ENCODE measurements at regions not wholly inside any gene's neighbourhood (a gene's known extent, or its start where the extent isn't known, plus 50 kb on each side); places are given as distances from the start of the nearest gene placed in this dataset.

DNA sequence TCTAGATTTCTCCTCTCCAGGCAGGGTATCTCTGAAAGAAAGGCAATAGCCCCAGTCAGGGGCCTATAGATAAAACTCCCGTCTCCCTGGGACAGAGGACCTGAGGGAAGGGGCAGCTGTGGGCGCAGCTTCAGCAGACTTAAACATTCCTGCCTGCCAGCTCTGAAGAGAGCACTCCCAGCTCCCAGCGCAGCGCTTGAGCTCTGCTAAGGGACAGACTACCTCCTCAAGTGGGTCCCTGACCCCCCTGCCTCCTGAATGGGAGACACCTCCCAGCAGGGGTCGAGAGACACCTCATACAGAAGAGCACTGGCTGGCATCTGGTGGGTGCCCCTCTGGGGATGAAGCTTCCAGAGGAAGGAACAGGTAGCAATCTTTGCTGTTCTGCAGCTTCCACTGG lies 556.9 kb downstream of the EPM2A start:
- Histone ChIP-seq H3K4me1 (no peaks in the 10 kb centered on the region), H3K9me3 (peaks cover 0 to 10% (median 5%) of the 10 kb centered on the region in 3 donors), H3K36me3 (no peaks in the 10 kb centered on the region), H3K27ac (no peak overlapping the region), H3K27me3 (no peaks in the 10 kb centered on the region), H3K4me3 (no peak overlapping the region)
- intact Hi-C loops (cut with DNase I; ENCODE audit: low total_unique reads), result no loop called here
- no peak for DNase-seq
- TF ChIP-seq, protein P1, sequence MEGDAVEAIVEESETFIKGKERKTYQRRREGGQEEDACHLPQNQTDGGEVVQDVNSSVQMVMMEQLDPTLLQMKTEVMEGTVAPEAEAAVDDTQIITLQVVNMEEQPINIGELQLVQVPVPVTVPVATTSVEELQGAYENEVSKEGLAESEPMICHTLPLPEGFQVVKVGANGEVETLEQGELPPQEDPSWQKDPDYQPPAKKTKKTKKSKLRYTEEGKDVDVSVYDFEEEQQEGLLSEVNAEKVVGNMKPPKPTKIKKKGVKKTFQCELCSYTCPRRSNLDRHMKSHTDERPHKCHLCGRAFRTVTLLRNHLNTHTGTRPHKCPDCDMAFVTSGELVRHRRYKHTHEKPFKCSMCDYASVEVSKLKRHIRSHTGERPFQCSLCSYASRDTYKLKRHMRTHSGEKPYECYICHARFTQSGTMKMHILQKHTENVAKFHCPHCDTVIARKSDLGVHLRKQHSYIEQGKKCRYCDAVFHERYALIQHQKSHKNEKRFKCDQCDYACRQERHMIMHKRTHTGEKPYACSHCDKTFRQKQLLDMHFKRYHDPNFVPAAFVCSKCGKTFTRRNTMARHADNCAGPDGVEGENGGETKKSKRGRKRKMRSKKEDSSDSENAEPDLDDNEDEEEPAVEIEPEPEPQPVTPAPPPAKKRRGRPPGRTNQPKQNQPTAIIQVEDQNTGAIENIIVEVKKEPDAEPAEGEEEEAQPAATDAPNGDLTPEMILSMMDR (IDR thresholded peaks at IDR 0.05), result no peak

DNA sequence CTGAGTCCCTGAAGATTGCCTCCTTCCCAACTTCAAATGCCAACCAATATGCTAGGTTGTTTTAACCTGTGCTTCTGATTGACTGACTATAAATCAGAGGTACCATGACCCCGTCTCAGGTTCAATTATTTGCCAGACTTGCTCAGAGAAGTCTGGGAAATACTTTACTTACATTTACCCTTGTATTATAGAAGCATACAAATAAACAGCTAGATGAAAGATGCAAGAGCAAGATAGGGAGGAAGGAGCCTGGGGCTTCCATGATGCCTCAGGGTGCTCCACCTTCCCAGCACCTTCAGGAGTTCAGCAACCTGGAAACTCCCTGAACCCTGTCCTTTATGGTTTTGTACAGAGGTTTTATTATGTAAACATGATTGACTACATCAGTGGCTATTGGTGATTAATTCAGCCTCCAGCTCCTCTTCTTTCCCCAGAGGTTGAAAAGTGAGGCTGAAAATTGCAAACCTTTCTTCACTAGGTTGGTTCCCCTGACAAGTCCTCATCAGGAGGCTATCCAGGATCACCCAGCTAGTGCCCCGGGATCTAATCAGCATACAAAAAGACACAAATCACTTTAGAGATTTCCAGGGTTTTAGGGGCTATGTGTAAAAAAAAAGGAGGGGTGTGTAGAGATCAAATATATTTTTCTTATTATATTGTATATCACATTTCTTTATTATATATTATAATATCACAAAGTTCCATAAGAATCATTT lies 547.7 kb downstream of the EPM2A start:
- Histone ChIP-seq H3K27me3 (no peaks in the 10 kb centered on the region), H3K9me3 (no peaks in the 10 kb centered on the region), H3K4me1 (no peaks in the 10 kb centered on the region), H3K27ac (no peak overlapping the region), H3K4me3 (no peak overlapping the region), H3K36me3 (no peaks in the 10 kb centered on the region)
- intact Hi-C loops (cut with DNase I; ENCODE audit: low total_unique reads), result no loop called here
- DNase-seq, result no peak
- TF ChIP-seq, protein P1 (IDR thresholded peaks at IDR 0.05), result no peak

DNA sequence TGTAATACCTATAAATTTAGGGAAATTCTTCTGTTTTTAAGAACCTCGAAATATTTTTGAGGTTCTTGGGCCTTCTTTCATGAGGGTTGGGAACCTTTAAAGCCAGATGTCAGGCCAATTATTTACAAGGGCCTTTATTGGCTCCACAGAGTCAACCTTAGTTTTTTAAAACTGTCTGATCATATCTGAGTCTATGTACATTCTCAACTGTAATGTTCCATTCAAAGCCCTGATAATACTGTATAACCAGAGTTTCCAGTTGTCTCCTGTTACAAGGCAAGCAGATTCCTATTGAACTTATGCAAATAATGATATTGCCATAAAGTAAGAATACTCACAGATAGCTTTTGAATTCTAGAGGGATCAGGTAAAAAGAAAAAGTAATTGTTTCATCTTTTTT lies 545.5 kb downstream of the EPM2A start:
- TF ChIP-seq, protein P1 (IDR thresholded peaks at IDR 0.05), result no peak
- Histone ChIP-seq H3K9me3 (no peaks in the 10 kb centered on the region), H3K36me3 (no peaks in the 10 kb centered on the region), H3K4me1 (no peaks in the 10 kb centered on the region), H3K27me3 (no peaks in the 10 kb centered on the region), H3K27ac (no peak overlapping the region), H3K4me3 (no peak overlapping the region)
- no peak for DNase-seq
- intact Hi-C loops (cut with DNase I; ENCODE audit: low total_unique reads), result no loop called here

DNA sequence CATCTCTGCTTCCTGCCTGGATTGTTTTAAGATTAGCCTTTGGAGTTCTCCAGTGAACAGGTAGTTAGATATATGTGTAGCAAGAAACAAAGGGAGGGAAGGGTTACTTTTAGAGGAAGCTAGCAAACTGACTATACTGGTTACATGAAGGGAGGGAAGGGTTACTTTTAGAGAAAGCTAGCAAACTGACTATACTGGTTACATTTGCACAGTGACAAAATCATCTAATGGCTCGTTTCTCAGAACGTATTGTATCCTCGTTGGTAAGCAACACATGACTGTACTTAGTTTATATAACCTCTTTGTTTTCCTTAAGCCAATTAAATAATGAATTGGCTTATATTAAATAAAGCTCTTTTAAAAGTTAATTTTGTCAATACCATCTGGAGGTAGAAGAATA lies 540.9 kb downstream of the EPM2A start:
- Histone ChIP-seq H3K27ac (no peak overlapping the region), H3K9me3 (no peaks in the 10 kb centered on the region), H3K36me3 (no peaks in the 10 kb centered on the region), H3K4me3 (no peak overlapping the region), H3K27me3 (no peaks in the 10 kb centered on the region), H3K4me1 (no peaks in the 10 kb centered on the region)
- intact Hi-C loops (cut with DNase I; ENCODE audit: low total_unique reads), result no loop called here
- TF ChIP-seq, protein P1 (IDR thresholded peaks at IDR 0.05), result no peak
- no peak for DNase-seq

DNA sequence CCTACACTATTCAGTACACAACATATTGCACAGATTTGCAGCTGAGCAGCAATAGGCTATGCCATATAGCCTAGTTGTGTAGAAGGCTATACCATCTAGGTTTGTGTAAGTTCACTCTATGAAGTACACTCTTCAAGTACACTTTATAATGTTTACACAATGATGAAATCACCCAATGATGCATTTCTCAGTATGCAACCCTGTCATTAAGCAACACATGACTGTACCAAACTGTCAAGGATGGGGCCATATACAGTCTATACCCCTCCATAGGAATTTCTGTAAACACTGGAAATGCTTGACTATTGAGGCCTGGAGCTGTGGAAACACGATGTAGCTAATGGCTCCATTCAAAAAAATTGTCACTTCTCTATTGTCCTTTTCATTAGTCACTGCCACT lies 535.4 kb downstream of the EPM2A start:
- Histone ChIP-seq H3K27me3 (no peaks in the 10 kb centered on the region), H3K9me3 (no peaks in the 10 kb centered on the region), H3K4me3 (no peak overlapping the region), H3K4me1 (no peaks in the 10 kb centered on the region), H3K36me3 (no peaks in the 10 kb centered on the region), H3K27ac (no peak overlapping the region)
- intact Hi-C loops (cut with DNase I; ENCODE audit: low total_unique reads), result no loop called here
- DNase-seq, result no peak
- TF ChIP-seq, protein P1 (IDR thresholded peaks at IDR 0.05), result no peak

DNA sequence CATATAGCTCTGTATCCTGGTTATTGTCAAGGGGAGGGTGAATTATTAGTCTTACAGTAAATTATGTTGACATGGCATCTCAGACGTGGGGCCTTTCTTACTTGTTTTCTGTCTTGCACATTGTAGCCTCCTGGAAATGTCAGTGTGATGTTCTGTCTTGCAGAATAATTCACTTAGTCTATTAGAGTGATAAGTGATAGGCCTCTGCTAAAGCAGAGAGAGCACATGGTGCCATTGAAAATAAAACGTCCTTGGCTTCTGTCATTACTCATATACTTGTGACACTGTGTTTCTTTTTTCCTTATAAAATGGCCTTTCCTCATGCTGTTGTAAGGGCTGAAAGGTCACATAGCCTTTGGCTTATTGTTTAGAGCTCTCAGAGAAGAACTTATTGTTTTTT lies 531.0 kb downstream of the EPM2A start:
- no peak for DNase-seq
- intact Hi-C loops (cut with DNase I; ENCODE audit: low total_unique reads), result no loop called here
- H3K27ac ChIP-seq, result no peak overlapping the region

More for the DNA sequence above, 531.0 kb downstream of the EPM2A start:
- no peaks in the 10 kb centered on the region for H3K27me3 ChIP-seq
- TF ChIP-seq, protein P1 (IDR thresholded peaks at IDR 0.05), result no peak
- no peaks in the 10 kb centered on the region for H3K9me3 ChIP-seq
- no peaks in the 10 kb centered on the region for H3K36me3 ChIP-seq
- no peak overlapping the region for H3K4me3 ChIP-seq
- H3K4me1 ChIP-seq, result peaks cover 0 to 15% (median 6%) of the 10 kb centered on the region in 4 donors

Data from tibial artery (tissue), 4 donors.